HL-60 (cell line): ENCODE measurements at regions not wholly inside any gene's neighbourhood (a gene's known extent, or its start where the extent isn't known, plus 50 kb on each side); places are given as distances from the start of the nearest gene placed in this dataset.

Source experiments
- CTCF ChIP-seq: IDR thresholded peaks from one replicate; pipeline ENCODE4 v1.5.1; 2011; ENCODE audit warnings: low read length, control low read depth, inconsistent platforms; ENCODE audit not compliant: insufficient read depth
- GABPA ChIP-seq: IDR thresholded peaks from 2 replicates; pipeline ENCODE4 v1.6.1; 2012; ENCODE audit warnings: low read depth
- POLR2AphosphoS5 ChIP-seq: IDR thresholded peaks from 2 replicates; pipeline ENCODE4 v1.6.1; 2012; ENCODE audit warnings: low read depth
- REST ChIP-seq: IDR thresholded peaks from 2 replicates; pipeline ENCODE4 v1.6.1; 2012; ENCODE audit warnings: low read depth; ENCODE audit not compliant: insufficient replicate concordance
- SPI1 ChIP-seq: IDR thresholded peaks from 2 replicates; pipeline ENCODE4 v1.6.1; 2012; ENCODE audit warnings: low read depth, mild to moderate bottlenecking, borderline replicate concordance

DNA sequence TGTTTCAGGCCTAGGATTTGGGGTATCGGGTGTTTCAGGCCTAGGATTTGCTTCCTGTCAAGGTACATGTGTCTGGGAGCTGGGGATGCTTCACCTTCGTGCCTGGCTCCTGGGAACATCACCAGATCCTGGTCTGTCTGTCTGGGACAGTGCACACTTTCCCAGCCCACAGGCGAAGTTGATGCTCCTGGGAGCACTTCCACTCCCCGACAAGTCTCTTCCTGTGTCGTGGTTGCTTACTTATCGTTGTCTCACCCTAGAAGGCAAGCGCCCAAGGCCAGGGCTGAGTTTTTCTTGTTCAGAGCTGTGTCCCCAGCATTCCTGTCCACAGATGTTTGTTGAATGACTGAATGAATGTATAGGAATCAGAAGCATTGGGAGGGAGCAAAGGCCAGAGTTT is 71.5 kb downstream of the LINC01488 start:
- TF ChIP-seq CTCF (no peak), REST (no peak), POLR2AphosphoS5 (no peak), SPI1 (no peak), GABPA (no peak)
